Stomach (tissue), 4 donors: ENCODE measurements at regions not wholly inside any gene's neighbourhood (a gene's known extent, or its start where the extent isn't known, plus 50 kb on each side); places are given as distances from the start of the nearest gene placed in this dataset.

Source experiments
- POLR2A ChIP-seq, 4 donors: fragments of 450-650 bp; IDR thresholded peaks; one replicate each; pipeline ENCODE4 v1.6.1; 2016; ENCODE audit warnings: antibody characterized with exemption in 4 of 4, control low read depth in 2 of 4, mild to moderate bottlenecking in 1 of 4, moderate library complexity in 1 of 4
- POLR2AphosphoS5 ChIP-seq, 3 donors: sonication (generic); formaldehyde crosslinking; IDR thresholded peaks; one replicate each; pipeline ENCODE4 v1.6.1; 2016; ENCODE audit warnings: antibody characterized with exemption in 3 of 3
- TF ChIP-seq, protein P1 (sequence below), 7 experiments: fragments of 450-650 bp in 4 of 7; fragments of 200-600 bp in 3 of 7; sonication (generic) in 3 of 7; IDR thresholded peaks; one replicate each; pipeline ENCODE4 v1.5.1; 2016 to 2019; ENCODE audit warnings: antibody characterized with exemption in 7 of 7, control low read depth in 2 of 7, mild to moderate bottlenecking in 1 of 7

DNA sequence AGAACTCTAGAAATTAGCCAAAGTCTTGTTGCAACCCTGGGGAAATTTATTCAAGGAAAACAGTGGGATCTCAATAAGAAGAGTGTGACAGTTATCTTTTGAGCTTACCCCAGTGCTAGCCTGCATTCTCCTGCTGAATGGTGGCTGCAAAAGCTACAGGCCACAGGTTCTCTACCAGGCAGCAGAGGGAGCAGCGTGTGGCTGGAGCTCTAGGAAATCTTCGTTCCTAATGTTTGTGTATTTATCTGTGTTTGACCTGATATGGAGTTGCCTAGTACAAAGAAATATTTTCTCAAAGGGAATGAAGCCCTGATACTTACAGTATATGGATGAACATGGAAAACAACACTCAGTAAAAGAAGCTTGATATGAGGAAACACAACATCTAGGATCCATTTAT, 1100.6 kb downstream of the NLGN4Y start:
- TF ChIP-seq POLR2A (IDR thresholded peaks at IDR 0.05) (no peak), POLR2AphosphoS5 (IDR thresholded peaks at IDR 0.05) (no peak)
- TF ChIP-seq, protein P1, sequence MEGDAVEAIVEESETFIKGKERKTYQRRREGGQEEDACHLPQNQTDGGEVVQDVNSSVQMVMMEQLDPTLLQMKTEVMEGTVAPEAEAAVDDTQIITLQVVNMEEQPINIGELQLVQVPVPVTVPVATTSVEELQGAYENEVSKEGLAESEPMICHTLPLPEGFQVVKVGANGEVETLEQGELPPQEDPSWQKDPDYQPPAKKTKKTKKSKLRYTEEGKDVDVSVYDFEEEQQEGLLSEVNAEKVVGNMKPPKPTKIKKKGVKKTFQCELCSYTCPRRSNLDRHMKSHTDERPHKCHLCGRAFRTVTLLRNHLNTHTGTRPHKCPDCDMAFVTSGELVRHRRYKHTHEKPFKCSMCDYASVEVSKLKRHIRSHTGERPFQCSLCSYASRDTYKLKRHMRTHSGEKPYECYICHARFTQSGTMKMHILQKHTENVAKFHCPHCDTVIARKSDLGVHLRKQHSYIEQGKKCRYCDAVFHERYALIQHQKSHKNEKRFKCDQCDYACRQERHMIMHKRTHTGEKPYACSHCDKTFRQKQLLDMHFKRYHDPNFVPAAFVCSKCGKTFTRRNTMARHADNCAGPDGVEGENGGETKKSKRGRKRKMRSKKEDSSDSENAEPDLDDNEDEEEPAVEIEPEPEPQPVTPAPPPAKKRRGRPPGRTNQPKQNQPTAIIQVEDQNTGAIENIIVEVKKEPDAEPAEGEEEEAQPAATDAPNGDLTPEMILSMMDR (IDR thresholded peaks at IDR 0.05): no peak
